HL-60 (cell line): ENCODE measurements at regions not wholly inside any gene's neighbourhood (a gene's known extent, or its start where the extent isn't known, plus 50 kb on each side); places are given as distances from the start of the nearest gene placed in this dataset.

Experiments
- GABPA ChIP-seq: IDR thresholded peaks from 2 replicates; pipeline ENCODE4 v1.6.1; 2012; ENCODE audit warnings: low read depth
- POLR2AphosphoS5 ChIP-seq: IDR thresholded peaks from 2 replicates; pipeline ENCODE4 v1.6.1; 2012; ENCODE audit warnings: low read depth
- SPI1 ChIP-seq: IDR thresholded peaks from 2 replicates; pipeline ENCODE4 v1.6.1; 2012; ENCODE audit warnings: low read depth, mild to moderate bottlenecking, borderline replicate concordance
- TF ChIP-seq, protein P1 (sequence below): IDR thresholded peaks from one replicate; pipeline ENCODE4 v1.5.1; 2011; ENCODE audit warnings: low read length, control low read depth, inconsistent platforms; ENCODE audit not compliant: insufficient read depth
- TF ChIP-seq, protein P2 (sequence below): IDR thresholded peaks from 2 replicates; pipeline ENCODE4 v1.6.1; 2012; ENCODE audit warnings: low read depth; ENCODE audit not compliant: insufficient replicate concordance

DNA sequence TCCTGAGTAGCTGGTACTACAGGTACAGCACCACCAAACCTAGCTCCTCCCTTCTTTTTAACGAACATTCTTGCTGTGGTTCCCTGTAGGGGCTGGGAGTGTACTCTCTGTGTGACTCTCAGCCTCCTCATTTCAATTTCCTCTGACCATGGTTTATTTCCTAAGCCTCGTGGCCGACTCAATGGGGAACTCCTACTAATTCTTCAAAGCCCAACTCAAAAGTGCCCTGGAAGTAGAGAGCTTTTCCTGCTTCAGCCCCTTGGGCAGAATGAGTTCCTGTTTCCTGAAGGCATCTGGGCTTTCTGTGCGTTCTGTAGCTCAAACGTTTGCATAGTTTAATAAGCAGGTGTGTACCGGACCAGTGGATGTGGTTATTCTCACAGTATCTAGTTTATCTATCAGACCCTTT, 70.9 kb upstream of the ACOT11 start:
- TF ChIP-seq, protein P1, sequence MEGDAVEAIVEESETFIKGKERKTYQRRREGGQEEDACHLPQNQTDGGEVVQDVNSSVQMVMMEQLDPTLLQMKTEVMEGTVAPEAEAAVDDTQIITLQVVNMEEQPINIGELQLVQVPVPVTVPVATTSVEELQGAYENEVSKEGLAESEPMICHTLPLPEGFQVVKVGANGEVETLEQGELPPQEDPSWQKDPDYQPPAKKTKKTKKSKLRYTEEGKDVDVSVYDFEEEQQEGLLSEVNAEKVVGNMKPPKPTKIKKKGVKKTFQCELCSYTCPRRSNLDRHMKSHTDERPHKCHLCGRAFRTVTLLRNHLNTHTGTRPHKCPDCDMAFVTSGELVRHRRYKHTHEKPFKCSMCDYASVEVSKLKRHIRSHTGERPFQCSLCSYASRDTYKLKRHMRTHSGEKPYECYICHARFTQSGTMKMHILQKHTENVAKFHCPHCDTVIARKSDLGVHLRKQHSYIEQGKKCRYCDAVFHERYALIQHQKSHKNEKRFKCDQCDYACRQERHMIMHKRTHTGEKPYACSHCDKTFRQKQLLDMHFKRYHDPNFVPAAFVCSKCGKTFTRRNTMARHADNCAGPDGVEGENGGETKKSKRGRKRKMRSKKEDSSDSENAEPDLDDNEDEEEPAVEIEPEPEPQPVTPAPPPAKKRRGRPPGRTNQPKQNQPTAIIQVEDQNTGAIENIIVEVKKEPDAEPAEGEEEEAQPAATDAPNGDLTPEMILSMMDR: no peak
- TF ChIP-seq GABPA (no peak), POLR2AphosphoS5 (no peak), SPI1 (peak; percentile 82)
- TF ChIP-seq, protein P2, sequence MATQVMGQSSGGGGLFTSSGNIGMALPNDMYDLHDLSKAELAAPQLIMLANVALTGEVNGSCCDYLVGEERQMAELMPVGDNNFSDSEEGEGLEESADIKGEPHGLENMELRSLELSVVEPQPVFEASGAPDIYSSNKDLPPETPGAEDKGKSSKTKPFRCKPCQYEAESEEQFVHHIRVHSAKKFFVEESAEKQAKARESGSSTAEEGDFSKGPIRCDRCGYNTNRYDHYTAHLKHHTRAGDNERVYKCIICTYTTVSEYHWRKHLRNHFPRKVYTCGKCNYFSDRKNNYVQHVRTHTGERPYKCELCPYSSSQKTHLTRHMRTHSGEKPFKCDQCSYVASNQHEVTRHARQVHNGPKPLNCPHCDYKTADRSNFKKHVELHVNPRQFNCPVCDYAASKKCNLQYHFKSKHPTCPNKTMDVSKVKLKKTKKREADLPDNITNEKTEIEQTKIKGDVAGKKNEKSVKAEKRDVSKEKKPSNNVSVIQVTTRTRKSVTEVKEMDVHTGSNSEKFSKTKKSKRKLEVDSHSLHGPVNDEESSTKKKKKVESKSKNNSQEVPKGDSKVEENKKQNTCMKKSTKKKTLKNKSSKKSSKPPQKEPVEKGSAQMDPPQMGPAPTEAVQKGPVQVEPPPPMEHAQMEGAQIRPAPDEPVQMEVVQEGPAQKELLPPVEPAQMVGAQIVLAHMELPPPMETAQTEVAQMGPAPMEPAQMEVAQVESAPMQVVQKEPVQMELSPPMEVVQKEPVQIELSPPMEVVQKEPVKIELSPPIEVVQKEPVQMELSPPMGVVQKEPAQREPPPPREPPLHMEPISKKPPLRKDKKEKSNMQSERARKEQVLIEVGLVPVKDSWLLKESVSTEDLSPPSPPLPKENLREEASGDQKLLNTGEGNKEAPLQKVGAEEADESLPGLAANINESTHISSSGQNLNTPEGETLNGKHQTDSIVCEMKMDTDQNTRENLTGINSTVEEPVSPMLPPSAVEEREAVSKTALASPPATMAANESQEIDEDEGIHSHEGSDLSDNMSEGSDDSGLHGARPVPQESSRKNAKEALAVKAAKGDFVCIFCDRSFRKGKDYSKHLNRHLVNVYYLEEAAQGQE: no peak
